Hepatocyte (in vitro differentiated cells): ENCODE measurements at regions not wholly inside any gene's neighbourhood (a gene's known extent, or its start where the extent isn't known, plus 50 kb on each side); places are given as distances from the start of the nearest gene placed in this dataset.

Experiments used
- EZH2 ChIP-seq: fragments of 200-600 bp; sonication (generic); IDR thresholded peaks from 2 replicates; pipeline ENCODE4 v1.6.1; 2016; ENCODE audit warnings: antibody characterized with exemption, mild to moderate bottlenecking, borderline replicate concordance
- EZH2phosphoT487 ChIP-seq: fragments of 200-600 bp; sonication (generic); IDR thresholded peaks from one replicate; pipeline ENCODE4 v1.6.1; 2018; ENCODE audit warnings: antibody characterized with exemption, mild to moderate bottlenecking, low read depth, moderate library complexity; ENCODE audit not compliant: unreplicated experiment, severe bottlenecking
- TF ChIP-seq, protein P1 (sequence below): fragments of 200-600 bp; sonication (generic); IDR thresholded peaks from 2 replicates; pipeline ENCODE4 v1.5.1; 2016; ENCODE audit warnings: antibody characterized with exemption, mild to moderate bottlenecking; ENCODE audit not compliant: poor library complexity

DNA sequence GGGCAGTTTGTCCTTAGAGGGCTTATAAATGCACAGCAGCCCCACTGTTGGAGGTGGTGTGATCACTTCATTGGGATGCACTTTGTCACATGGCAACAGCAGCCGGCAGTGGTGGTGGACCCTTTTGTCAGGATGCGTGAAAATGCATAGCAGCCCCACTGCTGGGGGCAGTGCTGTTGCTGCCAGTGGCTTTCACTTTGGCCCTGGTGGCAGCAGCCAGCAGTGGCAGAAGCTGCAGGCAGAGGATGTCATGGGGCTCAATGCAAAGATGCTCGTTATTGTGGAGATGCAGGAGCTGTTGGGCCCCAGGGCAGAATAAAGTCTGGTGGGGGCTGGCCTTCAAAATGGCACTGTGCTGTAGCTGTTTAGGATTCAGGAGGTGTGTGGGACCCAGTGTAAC lies 173.0 kb upstream of the DAAM1 start:
- TF ChIP-seq, protein P1, sequence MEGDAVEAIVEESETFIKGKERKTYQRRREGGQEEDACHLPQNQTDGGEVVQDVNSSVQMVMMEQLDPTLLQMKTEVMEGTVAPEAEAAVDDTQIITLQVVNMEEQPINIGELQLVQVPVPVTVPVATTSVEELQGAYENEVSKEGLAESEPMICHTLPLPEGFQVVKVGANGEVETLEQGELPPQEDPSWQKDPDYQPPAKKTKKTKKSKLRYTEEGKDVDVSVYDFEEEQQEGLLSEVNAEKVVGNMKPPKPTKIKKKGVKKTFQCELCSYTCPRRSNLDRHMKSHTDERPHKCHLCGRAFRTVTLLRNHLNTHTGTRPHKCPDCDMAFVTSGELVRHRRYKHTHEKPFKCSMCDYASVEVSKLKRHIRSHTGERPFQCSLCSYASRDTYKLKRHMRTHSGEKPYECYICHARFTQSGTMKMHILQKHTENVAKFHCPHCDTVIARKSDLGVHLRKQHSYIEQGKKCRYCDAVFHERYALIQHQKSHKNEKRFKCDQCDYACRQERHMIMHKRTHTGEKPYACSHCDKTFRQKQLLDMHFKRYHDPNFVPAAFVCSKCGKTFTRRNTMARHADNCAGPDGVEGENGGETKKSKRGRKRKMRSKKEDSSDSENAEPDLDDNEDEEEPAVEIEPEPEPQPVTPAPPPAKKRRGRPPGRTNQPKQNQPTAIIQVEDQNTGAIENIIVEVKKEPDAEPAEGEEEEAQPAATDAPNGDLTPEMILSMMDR, result no peak
- no peak for TF ChIP-seq EZH2
- TF ChIP-seq EZH2phosphoT487, result no peak
